GM21619 (cell line): ENCODE measurements at regions not wholly inside any gene's neighbourhood (a gene's known extent, or its start where the extent isn't known, plus 50 kb on each side); places are given as distances from the start of the nearest gene placed in this dataset.
"Not testable (repeated sequence)": the region's sequence is repeated elsewhere in the genome, so short reads cannot be mapped to it uniquely, and the experiment has no call there.

ENCODE experiments used
- ATAC-seq: cut with Tn5 transposase; IDR thresholded peaks from one replicate; pipeline ENCODE4 v1.9.1; 2021; ENCODE audit not compliant: unreplicated experiment

DNA sequence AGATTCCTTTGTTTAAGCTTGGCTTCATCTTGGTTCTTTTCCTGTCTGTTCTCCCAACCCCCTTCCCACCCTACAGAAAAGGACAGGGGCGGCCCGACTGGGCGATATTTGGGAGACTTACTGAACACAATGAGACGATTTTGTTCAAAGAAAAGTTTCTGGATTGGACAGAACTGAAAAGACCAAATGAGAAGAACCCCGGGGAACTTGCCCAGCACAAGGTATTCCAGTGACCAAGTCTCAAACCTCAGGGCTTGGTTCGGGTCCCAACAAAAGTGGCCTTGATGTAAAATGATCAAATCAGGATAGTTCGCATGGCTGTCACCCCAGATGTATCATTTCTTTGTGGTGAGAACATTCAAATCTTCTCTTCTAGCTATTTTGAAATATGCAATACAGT lies 73.9 kb upstream of the LYZL2 start:
- not testable (repeated sequence) for ATAC-seq

DNA sequence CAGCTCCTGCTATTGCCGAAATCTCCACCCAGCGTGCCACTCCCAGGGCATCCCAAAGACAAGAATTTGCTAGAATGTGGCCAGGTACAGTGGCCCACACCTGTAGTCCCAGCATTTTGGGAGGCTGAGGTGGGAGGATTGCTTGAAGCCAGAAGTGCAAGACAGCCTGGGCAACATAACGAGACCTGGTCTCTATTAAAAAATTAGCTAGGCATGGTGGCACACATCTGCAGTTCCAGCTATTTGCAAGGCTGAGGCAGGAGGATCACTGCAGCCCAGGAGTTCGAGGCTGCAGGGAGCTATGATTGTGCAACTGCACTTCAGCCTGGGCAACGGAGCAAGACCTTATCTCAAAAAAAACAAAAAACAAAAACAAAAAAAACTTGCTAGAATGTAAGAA lies 73.3 kb upstream of the LYZL2 start:
- no peak for ATAC-seq

DNA sequence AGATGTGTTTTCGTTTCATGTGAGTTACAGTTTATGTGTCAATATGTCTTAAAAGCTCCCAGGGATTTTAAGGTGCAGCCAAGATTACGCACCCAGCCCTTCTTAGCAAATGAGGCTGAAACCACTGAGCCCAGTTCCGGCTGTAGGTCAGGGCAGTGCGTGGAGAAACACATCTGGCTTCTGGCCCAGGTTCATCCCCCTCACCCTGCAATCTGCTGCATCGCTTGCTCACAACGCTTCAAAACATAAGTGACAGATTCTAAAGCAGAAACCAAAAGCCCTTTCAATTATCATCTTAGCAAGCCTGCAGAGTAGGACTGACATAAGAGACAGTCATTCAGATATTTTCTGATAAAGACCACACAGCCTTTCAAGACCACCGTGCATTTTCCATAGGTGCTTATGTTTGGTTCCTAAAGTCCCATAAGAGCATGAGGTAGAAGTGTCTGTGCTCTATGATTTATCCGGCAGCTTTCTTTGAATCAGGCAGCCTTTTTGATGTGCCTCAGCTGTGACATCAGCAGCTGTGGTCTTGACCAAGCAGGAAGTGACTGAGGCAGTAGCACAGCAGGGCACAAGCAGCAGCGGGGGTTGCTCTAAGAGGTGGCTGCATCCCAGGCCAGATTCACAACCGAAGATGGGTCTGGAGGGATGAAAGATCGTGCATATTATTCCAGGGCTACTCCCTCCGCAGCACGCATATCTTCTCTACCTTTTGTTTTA lies 72.1 kb upstream of the LYZL2 start:
- ATAC-seq = peak; percentile 64

DNA sequence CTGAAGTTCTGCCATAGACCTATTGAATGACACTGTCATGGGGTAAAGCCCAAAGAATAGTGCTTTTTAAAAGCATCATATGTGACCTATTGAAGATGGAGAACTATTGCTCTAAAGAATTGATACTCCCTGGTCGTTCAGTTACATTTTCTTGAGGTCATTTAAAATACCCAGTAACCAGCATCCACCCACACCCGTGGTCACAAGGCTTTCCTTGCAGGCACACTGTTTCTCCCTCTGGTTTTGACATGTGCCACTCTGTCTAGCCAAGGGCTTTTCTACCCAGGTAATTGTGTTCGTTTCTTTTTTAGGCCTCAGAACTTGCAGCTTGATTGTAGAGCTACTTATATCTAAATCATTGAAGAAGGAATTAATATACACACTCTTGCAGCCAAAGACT lies 68.3 kb upstream of the LYZL2 start:
- ATAC-seq = no peak

DNA sequence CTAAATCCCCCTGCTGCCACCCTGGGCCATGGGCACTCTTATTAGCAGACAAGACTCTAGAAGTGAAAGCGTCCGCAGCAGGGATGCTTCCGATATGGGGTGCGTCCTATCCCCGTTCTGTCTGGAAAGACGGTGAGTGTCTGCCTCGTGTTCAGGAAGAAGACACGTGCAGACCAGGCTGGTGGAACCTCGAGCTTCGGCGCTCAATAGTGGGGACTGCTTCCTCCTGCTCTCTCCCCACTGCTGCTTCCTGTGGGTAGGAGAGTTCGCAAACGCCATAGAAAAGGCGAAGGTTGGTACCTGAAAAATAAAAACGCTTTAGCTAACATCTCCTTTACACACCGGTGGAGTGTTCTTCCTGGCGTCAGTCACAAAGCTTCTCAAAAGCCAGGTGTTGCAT lies 67.7 kb upstream of the LYZL2 start:
- not testable (repeated sequence) for ATAC-seq

DNA sequence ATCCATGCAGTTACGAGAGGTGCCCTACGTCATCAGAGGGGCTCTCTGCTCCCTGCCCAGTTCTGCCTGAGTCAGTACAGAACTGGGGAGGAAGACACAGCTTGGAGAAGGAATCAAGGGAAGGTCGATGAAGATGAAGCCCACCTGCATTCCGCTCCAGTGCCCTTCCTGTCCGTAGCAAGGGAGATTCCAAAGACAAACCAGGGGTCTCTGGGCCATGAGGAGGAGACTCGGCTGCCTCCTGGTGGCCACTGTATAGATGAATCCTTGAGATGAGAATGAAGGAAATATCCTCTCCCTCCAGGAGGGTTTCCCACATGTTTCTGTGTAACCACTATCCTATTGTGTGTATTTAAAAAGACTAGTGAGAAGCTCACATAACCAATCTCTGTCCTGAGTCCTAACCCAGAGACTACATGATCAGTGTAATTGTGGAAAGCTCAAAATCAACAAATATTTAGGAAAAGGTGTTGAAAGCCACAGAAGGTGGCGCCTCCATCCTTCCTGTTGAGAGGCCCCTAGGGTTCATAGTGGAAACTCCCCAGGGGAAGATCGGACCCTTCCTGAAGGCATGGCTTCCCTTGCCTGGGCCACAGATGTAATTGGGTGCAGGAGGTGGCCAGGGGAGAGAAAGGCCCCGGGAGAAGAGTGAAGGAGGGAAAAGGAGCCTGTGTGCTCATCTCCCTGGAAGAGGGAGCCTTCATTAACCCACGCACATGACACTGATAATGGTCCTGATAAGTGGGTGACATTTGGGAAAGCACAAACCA lies 67.0 kb upstream of the LYZL2 start:
- ATAC-seq = not testable (repeated sequence)

DNA sequence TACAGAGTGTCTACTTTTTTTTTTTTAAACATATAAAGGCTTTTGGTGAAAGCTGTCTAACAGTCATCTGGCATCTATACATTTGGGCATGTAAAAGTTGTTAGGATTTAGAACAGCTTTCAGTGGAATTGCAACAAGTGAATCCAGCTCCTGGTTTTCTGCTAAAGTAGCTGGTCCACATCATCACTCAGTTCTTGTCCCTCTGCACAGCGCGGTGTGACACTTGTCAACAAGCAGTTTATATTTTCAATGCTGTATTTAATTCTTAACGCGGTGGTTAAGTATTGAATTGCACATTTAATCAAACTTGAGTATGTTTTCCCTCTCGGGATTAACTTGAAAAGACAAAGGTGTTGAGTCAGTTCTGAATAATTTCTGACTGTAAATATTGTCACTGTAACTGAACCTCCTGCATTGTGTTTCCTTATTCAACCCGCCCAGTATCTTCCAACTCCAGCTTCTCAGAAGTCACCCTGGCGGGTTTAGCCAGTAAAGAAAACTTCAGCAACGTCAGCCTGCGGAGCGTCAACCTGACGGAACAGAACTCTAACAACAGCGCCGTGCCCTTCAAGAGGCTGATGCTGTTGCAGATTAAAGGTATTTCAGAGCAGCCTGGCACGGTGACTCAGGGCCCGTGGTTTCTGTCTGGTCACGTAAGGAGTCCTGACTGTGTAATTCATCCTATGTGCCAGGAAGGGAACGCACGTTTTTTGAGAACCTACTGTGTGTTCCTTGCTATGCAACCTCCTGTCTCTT lies 66.1 kb upstream of the LYZL2 start:
- ATAC-seq = not testable (repeated sequence)

DNA sequence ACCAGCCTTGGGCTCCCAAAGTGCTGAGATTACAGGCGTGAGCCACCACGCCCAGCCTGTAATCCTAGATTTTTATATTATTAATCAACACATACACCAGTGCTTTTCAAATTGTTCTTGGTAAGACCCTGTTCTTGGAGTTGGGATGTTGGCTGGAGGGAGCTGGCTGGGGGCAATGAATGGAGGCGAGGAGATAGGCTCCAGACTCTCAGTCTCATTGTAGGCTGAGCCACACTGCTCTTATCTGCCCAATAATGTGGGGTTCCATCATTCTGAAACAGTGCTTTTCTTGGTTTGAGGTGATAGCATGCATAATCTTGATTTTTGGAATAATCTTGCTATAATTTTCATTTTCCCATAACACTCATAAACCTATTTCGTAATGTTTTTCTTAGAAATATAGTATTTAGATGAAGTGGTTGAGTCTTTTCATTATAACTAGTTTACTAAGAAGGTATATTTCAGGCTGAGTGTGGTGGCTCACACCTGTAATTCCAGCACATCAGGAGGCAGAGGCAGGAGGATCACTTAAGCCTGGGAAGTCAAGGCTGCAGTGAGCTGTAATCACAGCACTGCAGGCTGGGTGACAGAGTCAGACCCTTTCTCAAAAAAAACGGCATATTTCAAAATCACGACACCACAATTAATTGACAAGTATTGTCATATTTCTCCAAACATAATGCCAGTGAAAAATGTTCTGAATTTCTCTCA lies 65.1 kb upstream of the LYZL2 start:
- no peak for ATAC-seq

DNA sequence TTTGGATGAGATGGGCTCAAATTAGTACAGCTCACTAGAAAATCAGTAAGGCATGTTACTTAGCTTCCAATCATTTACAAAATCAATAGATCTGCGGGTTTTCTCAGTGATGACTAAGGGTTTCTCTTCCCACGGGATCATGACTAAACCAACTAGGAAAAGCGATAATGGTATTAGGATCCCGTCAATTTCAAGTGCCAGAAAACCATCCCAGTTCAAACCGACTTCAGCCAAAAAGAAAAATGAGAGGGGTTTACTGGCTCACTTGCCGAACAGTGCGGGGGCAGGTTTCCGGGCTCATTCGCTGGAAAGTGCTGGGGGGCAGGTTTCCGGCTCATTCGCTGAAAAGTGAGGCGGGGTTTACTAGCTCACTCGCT lies 62.1 kb upstream of the LYZL2 start:
- no peak for ATAC-seq

DNA sequence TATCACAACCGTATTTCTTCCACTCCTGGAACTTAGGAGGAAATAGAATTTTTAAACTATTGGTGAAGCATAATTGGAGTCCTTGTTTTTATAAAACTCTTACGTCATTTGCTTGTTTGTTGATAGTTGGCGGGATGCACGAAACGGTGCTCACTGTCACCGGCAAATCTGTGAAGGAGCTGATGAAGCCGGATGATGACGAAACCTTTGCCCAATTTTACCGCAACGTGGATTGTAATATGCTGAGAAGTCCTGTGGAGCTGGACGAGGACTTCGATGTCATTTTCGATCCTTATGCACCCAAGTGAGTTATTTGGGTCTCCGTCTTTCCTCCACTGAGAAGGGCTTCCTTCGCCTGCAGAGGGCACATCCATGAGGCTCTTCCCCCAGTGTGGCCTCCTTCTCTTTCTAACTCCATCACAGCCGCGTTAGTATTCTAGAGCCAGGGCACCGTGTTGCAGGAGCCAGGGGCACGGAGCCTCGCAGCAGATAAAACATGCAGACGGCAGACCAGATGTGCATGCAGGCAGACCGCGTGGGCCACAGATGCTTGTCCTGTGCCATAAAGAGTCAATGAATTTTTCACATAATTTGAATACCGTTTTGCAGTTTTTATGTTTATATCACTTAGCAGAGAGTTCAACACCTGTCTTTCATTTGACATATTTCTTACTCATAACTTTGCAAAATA lies 61.5 kb upstream of the LYZL2 start:
- ATAC-seq = not testable (repeated sequence)

DNA sequence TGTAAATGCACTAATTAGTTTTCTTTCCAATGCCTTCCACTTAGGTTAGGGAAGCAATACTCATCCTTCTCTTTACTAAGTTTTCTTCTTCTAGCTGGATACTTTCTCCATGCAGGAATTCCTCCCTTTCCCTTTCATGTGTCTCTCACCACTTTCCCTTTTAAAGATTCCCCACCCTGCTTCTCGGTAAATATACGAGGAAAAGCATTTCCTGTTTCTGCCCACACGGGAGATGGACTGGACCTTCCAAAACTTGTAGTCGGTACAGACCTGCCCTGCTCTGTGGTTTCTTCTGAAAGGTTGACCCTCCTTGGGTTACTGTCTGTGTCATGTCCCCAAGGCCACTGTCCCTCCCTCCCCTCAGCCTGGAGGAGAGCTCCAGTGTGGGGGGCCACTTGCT lies 58.9 kb upstream of the LYZL2 start:
- no peak for ATAC-seq

DNA sequence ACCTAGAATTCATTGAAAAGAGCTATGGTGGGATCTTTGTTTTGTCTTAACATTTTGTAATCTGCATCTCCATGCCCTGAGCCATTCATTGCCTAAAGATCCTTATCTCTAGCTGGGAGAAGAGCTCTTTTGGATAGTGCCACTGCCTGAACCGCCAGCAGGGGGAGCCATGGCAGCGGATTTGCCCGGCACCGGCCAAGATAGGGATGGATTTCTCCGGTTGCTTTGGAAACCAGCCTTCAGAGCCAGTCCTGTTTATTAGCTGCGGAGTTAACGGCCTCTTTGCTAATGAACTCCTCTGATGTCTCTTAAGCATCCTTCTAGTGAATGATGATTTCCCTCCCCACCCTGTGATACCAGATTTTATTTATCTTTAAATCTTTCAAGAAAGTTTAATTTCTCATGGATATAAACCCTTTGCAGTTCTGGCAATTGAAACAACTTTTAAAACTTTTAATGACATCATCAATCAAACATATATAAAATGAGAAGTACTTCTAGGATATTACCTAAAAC lies 58.2 kb upstream of the LYZL2 start:
- ATAC-seq = no peak

DNA sequence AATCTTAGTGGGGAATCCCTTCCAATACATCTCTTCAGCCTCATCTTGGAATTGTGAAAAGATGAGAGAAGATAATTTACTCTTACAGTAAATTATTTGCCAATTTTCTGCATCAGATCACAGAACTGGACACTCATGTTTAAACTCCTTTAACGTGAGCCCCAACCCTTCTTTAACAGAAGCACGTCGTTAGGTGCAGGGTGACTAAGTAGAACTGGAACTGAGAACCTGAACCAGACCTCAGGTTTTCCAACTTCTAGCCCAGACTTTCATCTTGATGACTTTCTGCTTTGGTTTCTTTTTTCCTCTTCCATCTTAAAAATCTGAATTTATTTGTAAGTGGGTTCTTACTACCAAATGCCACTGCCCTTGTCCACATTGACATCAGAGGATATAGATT lies 57.2 kb upstream of the LYZL2 start:
- ATAC-seq = no peak

DNA sequence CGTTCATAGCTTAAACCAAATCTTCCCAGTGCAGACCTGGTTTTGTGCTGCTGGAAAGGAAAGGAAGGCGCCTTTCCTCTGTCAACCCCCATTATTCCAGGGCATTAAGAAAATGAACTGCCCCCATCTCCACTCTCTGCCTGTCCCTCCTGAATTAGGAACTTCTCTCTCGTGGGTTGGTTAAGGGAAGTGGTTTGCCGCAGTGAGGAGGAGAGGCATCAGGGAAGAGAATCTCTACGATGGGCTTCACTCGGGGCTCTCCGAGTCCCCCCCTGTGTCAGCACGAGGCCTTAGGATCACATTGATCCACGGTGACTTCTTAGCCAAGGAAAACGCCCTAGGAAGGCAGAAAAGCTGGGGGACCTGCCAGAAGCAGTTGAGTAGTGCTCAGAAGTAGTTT lies 53.9 kb upstream of the LYZL2 start:
- ATAC-seq = no peak

DNA sequence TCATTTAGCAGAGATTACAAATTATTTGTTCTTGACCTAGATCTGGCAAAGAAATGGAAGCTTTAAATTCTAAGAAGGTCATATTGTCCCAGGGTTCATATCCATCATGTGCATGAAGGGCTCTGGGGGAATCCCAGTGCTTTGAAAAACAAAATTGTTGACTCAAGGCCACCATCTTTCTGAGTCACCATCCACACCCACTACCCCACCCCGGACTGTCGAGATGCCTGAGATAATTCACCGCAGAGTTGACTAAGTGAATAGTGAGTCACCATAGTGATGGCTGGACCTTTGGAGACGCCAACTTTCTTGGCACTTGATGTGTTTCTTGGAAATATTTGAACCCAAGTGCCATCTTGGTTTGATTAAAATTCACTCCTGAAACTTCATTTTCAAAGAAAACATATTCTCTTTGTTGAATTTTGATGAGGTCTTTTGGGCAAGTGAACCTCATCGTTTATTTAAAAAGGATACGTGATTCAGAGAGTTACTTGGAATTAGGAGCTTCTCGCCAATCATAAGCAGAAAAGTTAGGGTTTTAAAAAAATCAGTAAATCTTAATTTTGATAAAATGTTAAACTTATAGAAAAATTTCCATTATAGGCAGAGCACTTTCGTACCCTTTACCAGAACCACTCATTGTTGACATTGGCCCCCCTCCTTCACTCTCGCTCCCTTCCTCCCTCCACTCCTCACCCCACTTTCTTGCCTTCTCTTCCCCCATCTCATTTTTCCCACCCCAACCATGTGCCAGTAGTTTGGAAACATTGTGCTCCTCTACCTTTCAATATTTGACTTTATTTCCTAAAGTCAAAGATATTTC lies 53.0 kb upstream of the LYZL2 start:
- not testable (repeated sequence) for ATAC-seq

DNA sequence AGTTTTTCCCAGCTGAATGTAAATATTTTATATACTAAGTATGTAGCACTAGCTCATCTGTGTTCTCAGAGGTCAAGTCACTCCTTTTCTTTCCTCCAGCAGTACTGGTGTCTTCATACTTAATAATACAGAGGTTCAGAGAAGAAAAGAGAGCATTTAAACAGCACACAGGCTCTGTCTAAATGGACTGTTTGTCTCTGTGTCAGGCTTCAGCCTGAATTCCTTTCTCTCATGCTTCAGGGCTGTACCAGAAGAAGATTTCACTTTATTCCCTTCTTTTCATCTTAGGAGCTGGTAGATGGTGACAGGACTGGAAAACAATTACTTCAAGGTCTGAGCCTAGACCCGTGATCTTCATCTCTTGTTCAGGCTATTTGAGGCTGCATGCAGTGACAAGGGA lies 51.4 kb upstream of the LYZL2 start:
- ATAC-seq = no peak
